CD4-positive, alpha-beta T cell treated with Interleukin-12 subunit alpha and Interleukin-12 subunit beta, for 1 hour (primary cell): ENCODE measurements at regions not wholly inside any gene's neighbourhood (a gene's known extent, or its start where the extent isn't known, plus 50 kb on each side); places are given as distances from the start of the nearest gene placed in this dataset.
"Not testable (repeated sequence)": the region's sequence is repeated elsewhere in the genome, so short reads cannot be mapped to it uniquely, and the experiment has no call there.

ENCODE experiments used
- DNase-seq: peaks from one replicate; pipeline ENCODE4 v3.0.0-alpha.2; 2020

GRCh38 chr10:26355241-26355640, 82.9 kb upstream of the APBB1IP start:
- DNase-seq, result no peak

- no peak for DNase-seq
Observed at GRCh38 chr10:26357203-26357602, 80.9 kb upstream of the APBB1IP start.

- DNase-seq, result no peak
Observed at GRCh38 chr10:26358071-26358470, 80.1 kb upstream of the APBB1IP start.

GRCh38 chr10:26359670-26360069, 78.5 kb upstream of the APBB1IP start:
- no peak for DNase-seq

GRCh38 chr10:26361351-26361750, 76.8 kb upstream of the APBB1IP start:
- no peak for DNase-seq

- DNase-seq, result no peak
Observed at GRCh38 chr10:26361971-26362370, 76.2 kb upstream of the APBB1IP start.

- DNase-seq, result no peak
Observed at GRCh38 chr10:26365681-26366358, 72.3 kb upstream of the APBB1IP start.

GRCh38 chr10:26367035-26367434, 71.1 kb upstream of the APBB1IP start:
- not testable (repeated sequence) for DNase-seq

GRCh38 chr10:26367771-26368170, 70.4 kb upstream of the APBB1IP start:
- DNase-seq, result peak; percentile 10

GRCh38 chr10:26368463-26368862, 69.7 kb upstream of the APBB1IP start:
- no peak for DNase-seq

GRCh38 chr10:26372513-26373354, 65.4 kb upstream of the APBB1IP start:
- no peak for DNase-seq

GRCh38 chr10:26374426-26374825, 63.7 kb upstream of the APBB1IP start:
- DNase-seq, result no peak

- not testable (repeated sequence) for DNase-seq
Observed at GRCh38 chr10:26377224-26377810, 60.8 kb upstream of the APBB1IP start.

- DNase-seq, result no peak
Observed at GRCh38 chr10:26378861-26379294, 59.3 kb upstream of the APBB1IP start.

GRCh38 chr10:26380815-26381214, 57.3 kb upstream of the APBB1IP start:
- DNase-seq, result no peak

- DNase-seq, result no peak
Observed at GRCh38 chr10:26381986-26382385, 56.2 kb upstream of the APBB1IP start.

- no peak for DNase-seq
Observed at GRCh38 chr10:26384600-26384999, 53.5 kb upstream of the APBB1IP start.

GRCh38 chr10:26385443-26385842, 52.7 kb upstream of the APBB1IP start:
- DNase-seq, result no peak

- no peak for DNase-seq
Observed at GRCh38 chr10:26386781-26387180, 51.4 kb upstream of the APBB1IP start.
